Left lobe of liver (tissue), 2 donors: ENCODE measurements at regions not wholly inside any gene's neighbourhood (a gene's known extent, or its start where the extent isn't known, plus 50 kb on each side); places are given as distances from the start of the nearest gene placed in this dataset.

Experiments used
- ATAC-seq: fragments of 200-7000 bp; cut with Tn5 transposase; one replicate; pipeline ENCODE4 v1.9.1; 2020; ENCODE audit warnings: mild to moderate bottlenecking, moderate library complexity
- DNase-seq: peaks from one replicate; pipeline ENCODE4 v3.0.0-alpha.2; 2020; ENCODE audit warnings: low spot score
- donor health status: DM: no; HTN: no; CAD: no; lungs with moderate emphysema.
- donor health status: DM: no; HTN: yes; CAD: no.

GRCh38 chr1:55279627-55280026, 64.5 kb upstream of the USP24 start:
- ATAC-seq: peak; percentile 27
- no peak for DNase-seq

- DNase-seq (no peak), ATAC-seq (no peak)
Measured at GRCh38 chr1:55278378-55278777, 63.2 kb upstream of the USP24 start.

- peak; percentile 99 for ATAC-seq
- DNase-seq: peak; percentile 79
Measured at GRCh38 chr1:55277377-55278130, 62.4 kb upstream of the USP24 start.

GRCh38 chr1:55276671-55277376, 61.7 kb upstream of the USP24 start:
- DNase-seq (no peak), ATAC-seq (no peak)

- no peak for DNase-seq
- no peak for ATAC-seq
Measured at GRCh38 chr1:55275941-55276341, 60.8 kb upstream of the USP24 start.

GRCh38 chr1:55275151-55275748, 60.1 kb upstream of the USP24 start:
- DNase-seq (no peak), ATAC-seq (no peak)

- ATAC-seq: no peak
- no peak for DNase-seq
Measured at GRCh38 chr1:55272994-55273393, 57.8 kb upstream of the USP24 start.
